SK-N-SH (cell line): ENCODE measurements at regions not wholly inside any gene's neighbourhood (a gene's known extent, or its start where the extent isn't known, plus 50 kb on each side); places are given as distances from the start of the nearest gene placed in this dataset.
"Not testable (repeated sequence)": the region's sequence is repeated elsewhere in the genome, so short reads cannot be mapped to it uniquely, and the experiment has no call there.

Experiments
- CTCF ChIA-PET: fragments of 300-600, 350-600 bp; formaldehyde crosslinking; extraction: SDS; loops from one replicate; lab custom pipeline; 2021; lab: Yijun Ruan, JAX
- POLR2A ChIA-PET: fragments of 350-600 bp; sonication (Branson Sonifier 250); formaldehyde crosslinking; extraction: SDS; loops from one replicate; lab custom pipeline; 2020; ENCODE audit warnings: antibody characterized with exemption, inconsistent platforms; lab: Yijun Ruan, JAX
- DNase-seq: peaks from one replicate; pipeline ENCODE4 v3.0.0; 2012
- H2AFZ ChIP-seq: fragments of 200-600 bp; sonication (generic); 2 replicates; pipeline ENCODE4 v1.8.1; 2016; ENCODE audit warnings: antibody characterized with exemption, mild to moderate bottlenecking, low read depth
- H3F3A ChIP-seq: fragments of 200-600 bp; sonication (generic); replicated peaks from 2 replicates; pipeline ENCODE3; 2016; ENCODE audit warnings: antibody characterized with exemption, mild to moderate bottlenecking; ENCODE audit not compliant: insufficient read depth
- H3K27ac ChIP-seq, 2 experiments: fragments of 200-500 bp in 1 of 2; fragments of 200-600 bp in 1 of 2; sonication (Bioruptor generic) in 1 of 2; sonication (generic), shearing (Covaris generic) in 1 of 2; 2 replicates each; pipeline versions ENCODE4 v1.5.1 to v1.6.1; 2014 to 2016; ENCODE audit warnings: low read depth in 2 of 2, inconsistent platforms in 1 of 2, low read length in 1 of 2, mild to moderate bottlenecking in 1 of 2, mixed read lengths in 1 of 2
- H3K27me3 ChIP-seq: fragments of 200-600 bp; sonication (generic), shearing (Covaris generic); 2 replicates; pipeline ENCODE4 v1.6.1; 2016; ENCODE audit warnings: mixed run types; ENCODE audit not compliant: insufficient read depth
- H3K36me3 ChIP-seq, 2 experiments: fragments of 200-500 bp in 1 of 2; fragments of 200-600 bp in 1 of 2; sonication (Bioruptor generic) in 1 of 2; sonication (generic) in 1 of 2; replicated peaks in 1 of 2; 2 replicates each; pipeline versions ENCODE3 to v1.5.1; 2014 to 2016; ENCODE audit warnings: low read length in 1 of 2, mild to moderate bottlenecking in 1 of 2; ENCODE audit not compliant: insufficient read depth in 2 of 2, control insufficient read depth in 1 of 2
- H3K4me1 ChIP-seq, 2 experiments: fragments of 200-500 bp in 1 of 2; fragments of 200-600 bp in 1 of 2; sonication (Bioruptor generic) in 1 of 2; sonication (generic), shearing (Covaris generic) in 1 of 2; 2 replicates each; pipeline versions ENCODE4 v1.5.1 to v1.6.1; 2014 to 2016; ENCODE audit warnings: low read depth in 1 of 2, low read length in 1 of 2, mixed run types in 1 of 2; ENCODE audit not compliant: insufficient read depth in 2 of 2, control insufficient read depth in 1 of 2
- H3K4me2 ChIP-seq: fragments of 200-600 bp; sonication (generic), shearing (Covaris generic); 2 replicates; pipeline ENCODE4 v1.6.1; 2017; ENCODE audit warnings: mixed run types
- H3K4me3 ChIP-seq, 2 experiments: fragments of 200-500 bp in 1 of 2; fragments of 200-600 bp in 1 of 2; sonication (Bioruptor generic) in 1 of 2; sonication (generic), shearing (Covaris generic) in 1 of 2; 2 replicates each; pipeline versions ENCODE4 v1.5.1 to v1.8.1; 2014 to 2016; ENCODE audit warnings: low read depth in 2 of 2, inconsistent platforms in 1 of 2, low read length in 1 of 2, mild to moderate bottlenecking in 1 of 2, mixed read lengths in 1 of 2, moderate library complexity in 1 of 2
- H3K79me2 ChIP-seq: fragments of 200-600 bp; sonication (generic); 2 replicates; pipeline ENCODE4 v1.8.1; 2017; ENCODE audit warnings: mild to moderate bottlenecking; ENCODE audit not compliant: insufficient read depth
- H3K9ac ChIP-seq: fragments of 200-600 bp; sonication (generic); 2 replicates; pipeline ENCODE4 v1.6.1; 2017; ENCODE audit warnings: mixed run types
- H3K9me2 ChIP-seq: fragments of 200-600 bp; sonication (generic); 2 replicates; pipeline ENCODE4 v1.6.1; 2017; ENCODE audit warnings: mixed run types
- H3K9me3 ChIP-seq: fragments of 200-600 bp; sonication (generic); 2 replicates; pipeline ENCODE4 v1.6.1; 2017; ENCODE audit warnings: mixed run types, mild to moderate bottlenecking, moderate library complexity
- H4K20me1 ChIP-seq: fragments of 200-600 bp; sonication (generic); 2 replicates; pipeline ENCODE4 v1.6.1; 2017; ENCODE audit warnings: mild to moderate bottlenecking, mixed run types; ENCODE audit not compliant: insufficient read depth
- CHD2 ChIP-seq: fragments of 150-350 bp; IDR thresholded peaks from 2 replicates; pipeline ENCODE4 v1.6.1; 2018; ENCODE audit warnings: low read length; ENCODE audit not compliant: partially characterized antibody
- ELF1 ChIP-seq: IDR thresholded peaks from 2 replicates; pipeline ENCODE4 v1.4.0; 2012
- EP300 ChIP-seq, 2 experiments: IDR thresholded peaks; 2 replicates each; pipeline versions ENCODE4 v1.4.0 to v1.6.1; 2012; ENCODE audit warnings: borderline replicate concordance in 1 of 2, low read depth in 1 of 2, low read length in 1 of 2
- GABPA ChIP-seq: IDR thresholded peaks from 2 replicates; pipeline ENCODE4 v1.4.0; 2012; ENCODE audit warnings: low read depth, mild to moderate bottlenecking
- JUND ChIP-seq: IDR thresholded peaks from 2 replicates; pipeline ENCODE4 v1.4.0; 2012
- NFIC ChIP-seq: IDR thresholded peaks from 2 replicates; pipeline ENCODE4 v1.4.0; 2012; ENCODE audit warnings: borderline replicate concordance
- RCOR1 ChIP-seq: fragments of 150-350 bp; IDR thresholded peaks from 2 replicates; pipeline ENCODE4 v1.6.1; 2017; ENCODE audit warnings: antibody characterized with exemption, low read length
- RXRA ChIP-seq: IDR thresholded peaks from 2 replicates; pipeline ENCODE4 v1.4.0; 2012; ENCODE audit warnings: low read depth, mild to moderate bottlenecking, borderline replicate concordance
- SIN3A ChIP-seq: IDR thresholded peaks from 2 replicates; pipeline ENCODE4 v1.6.1; 2012; ENCODE audit warnings: low read depth, mild to moderate bottlenecking, low read length, moderate library complexity, borderline replicate concordance
- SMC3 ChIP-seq: IDR thresholded peaks from 2 replicates; pipeline ENCODE4 v1.6.1; 2012; ENCODE audit warnings: low read depth, low read length, improper control_type of control experiment
- TAF1 ChIP-seq: IDR thresholded peaks from 2 replicates; pipeline ENCODE4 v1.6.1; 2012; ENCODE audit warnings: low read depth, mild to moderate bottlenecking, low read length, moderate library complexity, borderline replicate concordance
- TCF12 ChIP-seq: IDR thresholded peaks from 2 replicates; pipeline ENCODE4 v1.4.0; 2012
- WGBS: methylation state at CpG from one replicate; pipeline ENCODE4 v1.1.6; 2017; ENCODE audit warnings: low lambda C conversion rate; 5-methylcytosine and 5-hydroxymethylcytosine counted together
- TF ChIP-seq, protein P1 (sequence below): fragments of 150-350 bp; IDR thresholded peaks from 2 replicates; pipeline ENCODE4 v1.6.1; 2016; ENCODE audit warnings: mild to moderate bottlenecking, low read depth, low read length
- TF ChIP-seq, protein P2 (sequence below): fragments of 150-350 bp; IDR thresholded peaks from 2 replicates; pipeline ENCODE4 v1.6.1; 2017; ENCODE audit warnings: antibody characterized with exemption, low read length, low read depth, borderline replicate concordance
- TF ChIP-seq, protein P3 (sequence below): IDR thresholded peaks from 2 replicates; pipeline ENCODE4 v1.6.1; 2012; ENCODE audit warnings: mild to moderate bottlenecking, low read depth, low read length, moderate library complexity
- TF ChIP-seq, protein P4 (sequence below): IDR thresholded peaks from 2 replicates; pipeline ENCODE4 v1.4.0; 2012; ENCODE audit warnings: low read depth, borderline replicate concordance
- TF ChIP-seq, protein P5 (sequence below): IDR thresholded peaks from 2 replicates; pipeline ENCODE4 v1.4.0; 2012; ENCODE audit warnings: low read depth
- TF ChIP-seq, protein P6 (sequence below): fragments of 200-600 bp; sonication (generic); IDR thresholded peaks from 2 replicates; pipeline ENCODE4 v1.6.1; 2017; ENCODE audit warnings: antibody characterized with exemption, mild to moderate bottlenecking, moderate library complexity

DNA sequence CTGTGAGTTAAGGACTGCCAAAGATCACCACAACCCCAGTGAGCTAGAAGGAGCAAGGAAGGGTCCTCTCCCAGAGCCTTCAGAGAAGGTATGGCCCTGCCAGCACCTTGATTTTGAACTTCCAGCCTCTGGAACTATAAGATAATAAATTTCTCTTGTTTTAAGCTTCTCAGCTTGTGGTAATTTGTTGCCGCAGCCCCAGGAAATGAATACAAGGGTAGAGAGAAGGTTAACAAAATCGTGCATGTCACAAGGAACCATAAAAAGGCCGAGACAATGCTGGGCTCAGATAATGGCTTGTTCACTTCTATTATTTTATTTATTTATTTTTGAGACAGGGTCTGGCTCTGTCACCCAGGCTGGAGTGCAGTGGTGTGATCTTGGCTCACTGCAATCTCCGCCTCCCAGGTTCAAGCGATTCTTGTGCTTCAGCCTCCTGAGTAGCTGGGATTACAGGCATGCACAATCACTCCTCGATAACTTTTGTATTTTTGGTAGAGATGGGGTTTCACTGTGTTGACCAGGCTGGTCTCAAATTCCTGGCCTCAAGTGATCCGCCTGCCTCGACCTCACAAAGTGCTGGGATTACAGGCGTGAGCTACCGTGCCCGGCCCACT is 71.5 kb downstream of the WSB1 start:
- H3K4me2 ChIP-seq, H3K4me1 ChIP-seq, H3K79me2 ChIP-seq, H3K36me3 ChIP-seq, H3K4me3 ChIP-seq, H3K27me3 ChIP-seq, H3K27ac ChIP-seq, H3K9me2 ChIP-seq, H3K9me3 ChIP-seq, H2AFZ ChIP-seq, DNase-seq, H3K9ac ChIP-seq, POLR2A ChIA-PET, H4K20me1 ChIP-seq: not testable (repeated sequence)
- WGBS: 91% methylated on average over 11 of the region's 11 CpGs
- CTCF ChIA-PET: interaction anchor here (0.6 to 4.9 kb wide), 5 partner anchors 11 to 235 kb away, joined by 3 to 37 read pairs (median 9); no protein-coding TSS in a partner anchor
- H3F3A ChIP-seq: peaks cover 16% of the 10 kb centered on the region

DNA sequence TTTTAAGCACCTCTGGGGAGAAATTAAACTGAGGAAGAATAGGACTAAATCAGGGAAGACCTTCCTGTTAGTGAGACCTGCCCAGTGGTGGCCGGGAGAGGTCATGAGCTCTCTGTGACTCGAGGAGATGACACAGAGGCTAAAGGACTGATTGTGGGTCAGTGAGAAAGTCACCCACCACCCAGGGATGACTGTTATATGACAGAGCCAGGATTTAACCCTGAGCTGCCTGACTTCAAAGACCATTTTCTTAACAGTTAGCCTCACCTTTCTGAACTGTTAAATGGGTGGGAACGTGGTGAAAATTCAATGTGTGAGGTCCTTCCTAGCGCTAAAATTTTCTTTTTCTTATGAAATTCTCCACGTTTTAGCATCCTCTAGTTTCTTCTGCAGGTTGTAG is 72.5 kb downstream of the WSB1 start:
- no peaks in the 10 kb centered on the region for H3K9me2 ChIP-seq
- no peak overlapping the region for H3K27ac ChIP-seq
- TF ChIP-seq RCOR1 (no peak), TAF1 (no peak), JUND (no peak), SMC3 (no peak), ELF1 (no peak), SIN3A (no peak), TCF12 (no peak), CHD2 (no peak), NFIC (no peak), EP300 (IDR thresholded peaks at IDR 0.05; ENCODE audit: borderline replicate concordance in 1 of 2, low read depth in 1 of 2, low read length in 1 of 2) (no peak), GABPA (no peak), RXRA (no peak)
- TF ChIP-seq, protein P1, sequence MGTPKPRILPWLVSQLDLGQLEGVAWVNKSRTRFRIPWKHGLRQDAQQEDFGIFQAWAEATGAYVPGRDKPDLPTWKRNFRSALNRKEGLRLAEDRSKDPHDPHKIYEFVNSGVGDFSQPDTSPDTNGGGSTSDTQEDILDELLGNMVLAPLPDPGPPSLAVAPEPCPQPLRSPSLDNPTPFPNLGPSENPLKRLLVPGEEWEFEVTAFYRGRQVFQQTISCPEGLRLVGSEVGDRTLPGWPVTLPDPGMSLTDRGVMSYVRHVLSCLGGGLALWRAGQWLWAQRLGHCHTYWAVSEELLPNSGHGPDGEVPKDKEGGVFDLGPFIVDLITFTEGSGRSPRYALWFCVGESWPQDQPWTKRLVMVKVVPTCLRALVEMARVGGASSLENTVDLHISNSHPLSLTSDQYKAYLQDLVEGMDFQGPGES: no peak
- TF ChIP-seq, protein P2, sequence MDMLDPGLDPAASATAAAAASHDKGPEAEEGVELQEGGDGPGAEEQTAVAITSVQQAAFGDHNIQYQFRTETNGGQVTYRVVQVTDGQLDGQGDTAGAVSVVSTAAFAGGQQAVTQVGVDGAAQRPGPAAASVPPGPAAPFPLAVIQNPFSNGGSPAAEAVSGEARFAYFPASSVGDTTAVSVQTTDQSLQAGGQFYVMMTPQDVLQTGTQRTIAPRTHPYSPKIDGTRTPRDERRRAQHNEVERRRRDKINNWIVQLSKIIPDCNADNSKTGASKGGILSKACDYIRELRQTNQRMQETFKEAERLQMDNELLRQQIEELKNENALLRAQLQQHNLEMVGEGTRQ: no peak
- TF ChIP-seq, protein P3, sequence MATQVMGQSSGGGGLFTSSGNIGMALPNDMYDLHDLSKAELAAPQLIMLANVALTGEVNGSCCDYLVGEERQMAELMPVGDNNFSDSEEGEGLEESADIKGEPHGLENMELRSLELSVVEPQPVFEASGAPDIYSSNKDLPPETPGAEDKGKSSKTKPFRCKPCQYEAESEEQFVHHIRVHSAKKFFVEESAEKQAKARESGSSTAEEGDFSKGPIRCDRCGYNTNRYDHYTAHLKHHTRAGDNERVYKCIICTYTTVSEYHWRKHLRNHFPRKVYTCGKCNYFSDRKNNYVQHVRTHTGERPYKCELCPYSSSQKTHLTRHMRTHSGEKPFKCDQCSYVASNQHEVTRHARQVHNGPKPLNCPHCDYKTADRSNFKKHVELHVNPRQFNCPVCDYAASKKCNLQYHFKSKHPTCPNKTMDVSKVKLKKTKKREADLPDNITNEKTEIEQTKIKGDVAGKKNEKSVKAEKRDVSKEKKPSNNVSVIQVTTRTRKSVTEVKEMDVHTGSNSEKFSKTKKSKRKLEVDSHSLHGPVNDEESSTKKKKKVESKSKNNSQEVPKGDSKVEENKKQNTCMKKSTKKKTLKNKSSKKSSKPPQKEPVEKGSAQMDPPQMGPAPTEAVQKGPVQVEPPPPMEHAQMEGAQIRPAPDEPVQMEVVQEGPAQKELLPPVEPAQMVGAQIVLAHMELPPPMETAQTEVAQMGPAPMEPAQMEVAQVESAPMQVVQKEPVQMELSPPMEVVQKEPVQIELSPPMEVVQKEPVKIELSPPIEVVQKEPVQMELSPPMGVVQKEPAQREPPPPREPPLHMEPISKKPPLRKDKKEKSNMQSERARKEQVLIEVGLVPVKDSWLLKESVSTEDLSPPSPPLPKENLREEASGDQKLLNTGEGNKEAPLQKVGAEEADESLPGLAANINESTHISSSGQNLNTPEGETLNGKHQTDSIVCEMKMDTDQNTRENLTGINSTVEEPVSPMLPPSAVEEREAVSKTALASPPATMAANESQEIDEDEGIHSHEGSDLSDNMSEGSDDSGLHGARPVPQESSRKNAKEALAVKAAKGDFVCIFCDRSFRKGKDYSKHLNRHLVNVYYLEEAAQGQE: no peak
- TF ChIP-seq, protein P4, sequence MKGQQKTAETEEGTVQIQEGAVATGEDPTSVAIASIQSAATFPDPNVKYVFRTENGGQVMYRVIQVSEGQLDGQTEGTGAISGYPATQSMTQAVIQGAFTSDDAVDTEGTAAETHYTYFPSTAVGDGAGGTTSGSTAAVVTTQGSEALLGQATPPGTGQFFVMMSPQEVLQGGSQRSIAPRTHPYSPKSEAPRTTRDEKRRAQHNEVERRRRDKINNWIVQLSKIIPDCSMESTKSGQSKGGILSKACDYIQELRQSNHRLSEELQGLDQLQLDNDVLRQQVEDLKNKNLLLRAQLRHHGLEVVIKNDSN: no peak
- TF ChIP-seq, protein P5, sequence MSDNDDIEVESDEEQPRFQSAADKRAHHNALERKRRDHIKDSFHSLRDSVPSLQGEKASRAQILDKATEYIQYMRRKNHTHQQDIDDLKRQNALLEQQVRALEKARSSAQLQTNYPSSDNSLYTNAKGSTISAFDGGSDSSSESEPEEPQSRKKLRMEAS: no peak
- TF ChIP-seq, protein P6, sequence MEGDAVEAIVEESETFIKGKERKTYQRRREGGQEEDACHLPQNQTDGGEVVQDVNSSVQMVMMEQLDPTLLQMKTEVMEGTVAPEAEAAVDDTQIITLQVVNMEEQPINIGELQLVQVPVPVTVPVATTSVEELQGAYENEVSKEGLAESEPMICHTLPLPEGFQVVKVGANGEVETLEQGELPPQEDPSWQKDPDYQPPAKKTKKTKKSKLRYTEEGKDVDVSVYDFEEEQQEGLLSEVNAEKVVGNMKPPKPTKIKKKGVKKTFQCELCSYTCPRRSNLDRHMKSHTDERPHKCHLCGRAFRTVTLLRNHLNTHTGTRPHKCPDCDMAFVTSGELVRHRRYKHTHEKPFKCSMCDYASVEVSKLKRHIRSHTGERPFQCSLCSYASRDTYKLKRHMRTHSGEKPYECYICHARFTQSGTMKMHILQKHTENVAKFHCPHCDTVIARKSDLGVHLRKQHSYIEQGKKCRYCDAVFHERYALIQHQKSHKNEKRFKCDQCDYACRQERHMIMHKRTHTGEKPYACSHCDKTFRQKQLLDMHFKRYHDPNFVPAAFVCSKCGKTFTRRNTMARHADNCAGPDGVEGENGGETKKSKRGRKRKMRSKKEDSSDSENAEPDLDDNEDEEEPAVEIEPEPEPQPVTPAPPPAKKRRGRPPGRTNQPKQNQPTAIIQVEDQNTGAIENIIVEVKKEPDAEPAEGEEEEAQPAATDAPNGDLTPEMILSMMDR: no peak
- peaks cover 6% of the 10 kb centered on the region in 2 experiments; a peak in 2 of 4 replicates for H3K4me1 ChIP-seq
- no peaks in the 10 kb centered on the region for H3K79me2 ChIP-seq
- no peak overlapping the region for H2AFZ ChIP-seq
- H3K36me3 ChIP-seq: no peaks in the 10 kb centered on the region
- POLR2A ChIA-PET: no interaction called here
- H4K20me1 ChIP-seq: no peaks in the 10 kb centered on the region
- 54% methylated on average over 5 of the region's 5 CpGs for WGBS
- no peak for DNase-seq
- peaks cover 5% of the 10 kb centered on the region; the same call in 1 of the 2 replicates for H3K9me3 ChIP-seq
- peaks cover 16% of the 10 kb centered on the region for H3F3A ChIP-seq
- H3K27me3 ChIP-seq: no peaks in the 10 kb centered on the region
- no peak overlapping the region for H3K4me3 ChIP-seq
- CTCF ChIA-PET: interaction anchor here (1.0 to 4.9 kb wide), 6 partner anchors 12 to 237 kb away, joined by 3 to 37 read pairs (median 7); no protein-coding TSS in a partner anchor
- H3K4me2 ChIP-seq: no peak overlapping the region
- no peak overlapping the region for H3K9ac ChIP-seq
